GM21381 (cell line): ENCODE measurements at regions not wholly inside any gene's neighbourhood (a gene's known extent, or its start where the extent isn't known, plus 50 kb on each side); places are given as distances from the start of the nearest gene placed in this dataset.

Experiments
- ATAC-seq: cut with Tn5 transposase; IDR thresholded peaks from one replicate; pipeline ENCODE4 v1.9.1; 2021; ENCODE audit warnings: mild to moderate bottlenecking, moderate library complexity; ENCODE audit not compliant: unreplicated experiment

GRCh38 chr11:28659716-28660348, 551.6 kb downstream of the METTL15 start:
- no peak for ATAC-seq

- ATAC-seq, result no peak
Observed at GRCh38 chr11:28657378-28658030, 549.3 kb downstream of the METTL15 start.

- no peak for ATAC-seq
Observed at GRCh38 chr11:28654191-28654590, 546.0 kb downstream of the METTL15 start.

- ATAC-seq, result no peak
Observed at GRCh38 chr11:28649922-28650321, 541.7 kb downstream of the METTL15 start.

- ATAC-seq, result no peak
Observed at GRCh38 chr11:28636566-28636965, 528.4 kb downstream of the METTL15 start.

GRCh38 chr11:28636033-28636432, 527.8 kb downstream of the METTL15 start:
- no peak for ATAC-seq

- no peak for ATAC-seq
Observed at GRCh38 chr11:28632338-28632737, 524.1 kb downstream of the METTL15 start.

- ATAC-seq, result no peak
Observed at GRCh38 chr11:28631148-28631547, 523.0 kb downstream of the METTL15 start.

GRCh38 chr11:28629235-28629634, 521.0 kb downstream of the METTL15 start:
- ATAC-seq, result no peak

GRCh38 chr11:28628412-28628811, 520.2 kb downstream of the METTL15 start:
- ATAC-seq, result no peak

GRCh38 chr11:28627690-28628255, 519.6 kb downstream of the METTL15 start:
- no peak for ATAC-seq

- ATAC-seq, result no peak
Observed at GRCh38 chr11:28625532-28625931, 517.3 kb downstream of the METTL15 start.

- no peak for ATAC-seq
Observed at GRCh38 chr11:28621753-28622152, 513.6 kb downstream of the METTL15 start.

GRCh38 chr11:28619846-28620540, 511.8 kb downstream of the METTL15 start:
- ATAC-seq, result no peak

- ATAC-seq, result no peak
Observed at GRCh38 chr11:28618416-28618815, 510.2 kb downstream of the METTL15 start.

- ATAC-seq, result no peak
Observed at GRCh38 chr11:28616160-28616965, 508.2 kb downstream of the METTL15 start.

- no peak for ATAC-seq
Observed at GRCh38 chr11:28615542-28615941, 507.4 kb downstream of the METTL15 start.

- no peak for ATAC-seq
Observed at GRCh38 chr11:28606930-28607329, 498.7 kb downstream of the METTL15 start.

- ATAC-seq, result no peak
Observed at GRCh38 chr11:28599656-28600055, 491.5 kb downstream of the METTL15 start.

GRCh38 chr11:28598531-28598930, 490.3 kb downstream of the METTL15 start:
- ATAC-seq, result no peak

- ATAC-seq, result no peak
Observed at GRCh38 chr11:28596816-28597215, 488.6 kb downstream of the METTL15 start.
